DMS 273 (cell line): ENCODE measurements at regions not wholly inside any gene's neighbourhood (a gene's known extent, or its start where the extent isn't known, plus 50 kb on each side); places are given as distances from the start of the nearest gene placed in this dataset.
"Not testable (repeated sequence)": the region's sequence is repeated elsewhere in the genome, so short reads cannot be mapped to it uniquely, and the experiment has no call there.

Experiments
- DNase-seq: peaks from one replicate; lab custom pipeline; 2025; ENCODE audit not compliant: unreplicated experiment; lab: John Stamatoyannopoulos, UW

GRCh38 chr13:55160867-55161266 is 1979.9 kb upstream of the PRR20A start:
- DNase-seq = peak; percentile 84

GRCh38 chr13:55178582-55178981 is 1962.1 kb upstream of the PRR20A start:
- not testable (repeated sequence) for DNase-seq

- no peak for DNase-seq
Measured at GRCh38 chr13:55190996-55191395, 1949.7 kb upstream of the PRR20A start.

GRCh38 chr13:55199134-55199533 is 1941.6 kb upstream of the PRR20A start:
- DNase-seq = peak; percentile 18

GRCh38 chr13:55214841-55215345 is 1925.8 kb upstream of the PRR20A start:
- DNase-seq = no peak

- no peak for DNase-seq
Measured at GRCh38 chr13:55219538-55219937, 1921.2 kb upstream of the PRR20A start.

GRCh38 chr13:55229906-55230569 is 1910.7 kb upstream of the PRR20A start:
- DNase-seq = no peak

- DNase-seq = peak; percentile 1
Measured at GRCh38 chr13:55230570-55230908, 1910.2 kb upstream of the PRR20A start.

GRCh38 chr13:55234311-55234710 is 1906.4 kb upstream of the PRR20A start:
- DNase-seq = no peak

GRCh38 chr13:55245005-55245644 is 1895.6 kb upstream of the PRR20A start:
- DNase-seq = peak; percentile 46

- DNase-seq = no peak
Measured at GRCh38 chr13:55255236-55255635, 1885.5 kb upstream of the PRR20A start.

- DNase-seq = no peak
Measured at GRCh38 chr13:55263045-55263444, 1877.7 kb upstream of the PRR20A start.

GRCh38 chr13:55266644-55267043 is 1874.1 kb upstream of the PRR20A start:
- DNase-seq = no peak

- no peak for DNase-seq
Measured at GRCh38 chr13:55298201-55298600, 1842.5 kb upstream of the PRR20A start.

- DNase-seq = no peak
Measured at GRCh38 chr13:55302568-55302967, 1838.2 kb upstream of the PRR20A start.

GRCh38 chr13:55307909-55308308 is 1832.8 kb upstream of the PRR20A start:
- no peak for DNase-seq

GRCh38 chr13:55341891-55342290 is 1798.8 kb upstream of the PRR20A start:
- no peak for DNase-seq

- no peak for DNase-seq
Measured at GRCh38 chr13:55345224-55345623, 1795.5 kb upstream of the PRR20A start.

- no peak for DNase-seq
Measured at GRCh38 chr13:55347528-55347927, 1793.2 kb upstream of the PRR20A start.

- DNase-seq = peak; percentile 2
Measured at GRCh38 chr13:55359067-55359466, 1781.7 kb upstream of the PRR20A start.

- DNase-seq = peak; percentile 20
Measured at GRCh38 chr13:55361141-55361540, 1779.6 kb upstream of the PRR20A start.

- DNase-seq = no peak
Measured at GRCh38 chr13:55366676-55367075, 1774.0 kb upstream of the PRR20A start.

- no peak for DNase-seq
Measured at GRCh38 chr13:55394470-55394869, 1746.2 kb upstream of the PRR20A start.
